H1 (cell line): ENCODE measurements at regions not wholly inside any gene's neighbourhood (a gene's known extent, or its start where the extent isn't known, plus 50 kb on each side); places are given as distances from the start of the nearest gene placed in this dataset.

Source experiments
- CTCF ChIA-PET: fragments of 300-600 bp; sonication (Branson Sonifier 250); formaldehyde crosslinking; loops from one replicate; lab custom pipeline; 2021; ENCODE audit not compliant: partially characterized antibody; lab: Charles Lee
- POLR2A ChIA-PET: fragments of 300-600 bp; sonication (Branson Sonifier 250); formaldehyde crosslinking; loops from one replicate; lab custom pipeline; 2021; ENCODE audit warnings: inconsistent platforms; ENCODE audit not compliant: partially characterized antibody; lab: Charles Lee
- DNase-seq, 2 experiments: peaks; one replicate each; pipeline versions ENCODE4 v3.0.0 to v3.0.0-alpha.2; 2010 to 2022; ENCODE audit warnings: low spot score in 2 of 2, low read depth in 1 of 2, mixed read lengths in 1 of 2
- FAIRE-seq: peaks from 2 replicates; lab custom pipeline; 2011; peaks lifted over from hg19 to GRCh38; lab: Jason Lieb, UNC
- H2AFZ ChIP-seq: 2 replicates; pipeline ENCODE4 v1.8.1; 2012; ENCODE audit warnings: low read length, inconsistent platforms
- H2AK5ac ChIP-seq: 2 replicates; pipeline ENCODE4 v1.6.1; 2013; ENCODE audit warnings: low read depth, low read length
- H2BK120ac ChIP-seq: replicated peaks from 2 replicates; pipeline ENCODE3; 2013; ENCODE audit warnings: low read depth, low read length, inconsistent platforms
- H2BK12ac ChIP-seq: 2 replicates; pipeline ENCODE4 v1.6.1; 2013; ENCODE audit warnings: low read depth, low read length
- H2BK15ac ChIP-seq: 2 replicates; pipeline ENCODE4 v1.6.1; 2013; ENCODE audit warnings: low read length
- H2BK20ac ChIP-seq: 2 replicates; pipeline ENCODE4 v1.6.1; 2013; ENCODE audit warnings: low read length
- H2BK5ac ChIP-seq: 2 replicates; pipeline ENCODE4 v1.6.1; 2013; ENCODE audit warnings: low read depth, low read length
- H3K14ac ChIP-seq: 2 replicates; pipeline ENCODE4 v1.6.1; 2013; ENCODE audit warnings: inconsistent platforms; ENCODE audit not compliant: insufficient read length
- H3K18ac ChIP-seq: 2 replicates; pipeline ENCODE4 v1.6.1; 2013; ENCODE audit warnings: low read length; ENCODE audit errors: extremely low read depth
- H3K23ac ChIP-seq: 2 replicates; pipeline ENCODE4 v1.6.1; 2013; ENCODE audit warnings: inconsistent platforms; ENCODE audit not compliant: insufficient read length
- H3K23me2 ChIP-seq: 2 replicates; pipeline ENCODE4 v1.6.1; 2013; ENCODE audit warnings: low read depth, low read length
- H3K27ac ChIP-seq: 2 replicates; pipeline ENCODE4 v1.6.1; 2011; ENCODE audit warnings: low read depth, low read length, inconsistent platforms
- H3K27me3 ChIP-seq, 4 experiments: replicated peaks in 1 of 4; 1 replicate in 1 of 4; 2 replicates in 3 of 4; pipeline versions ENCODE4 v1.6.1 to v1.8.1; 2011 to 2013; ENCODE audit warnings: low read length in 3 of 4, mild to moderate bottlenecking in 3 of 4, inconsistent platforms in 2 of 4, mixed read lengths in 2 of 4, moderate library complexity in 1 of 4; ENCODE audit not compliant: control insufficient read depth in 3 of 4, insufficient read depth in 3 of 4; ENCODE audit errors: extremely low read depth in 1 of 4
- H3K36me3 ChIP-seq, 4 experiments: 2 replicates each; pipeline versions ENCODE4 v1.6.1 to v1.8.1; 2011 to 2013; ENCODE audit warnings: mild to moderate bottlenecking in 4 of 4, low read length in 3 of 4, moderate library complexity in 2 of 4, control low read depth in 1 of 4, inconsistent platforms in 1 of 4; ENCODE audit not compliant: insufficient read depth in 4 of 4, control insufficient read depth in 2 of 4
- H3K4ac ChIP-seq: replicated peaks from 2 replicates; pipeline ENCODE3; 2013; ENCODE audit warnings: low read length, low read depth, mixed read lengths, inconsistent platforms; ENCODE audit not compliant: insufficient read length
- H3K4me1 ChIP-seq, 4 experiments: replicated peaks in 1 of 4; 1 replicate in 1 of 4; 2 replicates in 3 of 4; pipeline versions ENCODE4 v1.6.1 to v1.8.1; 2011 to 2013; ENCODE audit warnings: low read length in 3 of 4, inconsistent platforms in 2 of 4, mixed read lengths in 1 of 4; ENCODE audit not compliant: insufficient read depth in 4 of 4, control insufficient read depth in 3 of 4
- H3K4me2 ChIP-seq, 2 experiments: 2 replicates each; pipeline versions ENCODE4 v1.6.1 to v1.8.1; 2011 to 2013; ENCODE audit warnings: low read depth in 2 of 2, low read length in 2 of 2, control low read depth in 1 of 2, inconsistent platforms in 1 of 2, mild to moderate bottlenecking in 1 of 2; ENCODE audit not compliant: insufficient read depth in 1 of 2
- H3K4me3 ChIP-seq, 4 experiments: fragments of 200-600, 300-600 bp in 1 of 4; sonication (generic), shearing (Covaris generic), sonication (Bioruptor Twin) in 1 of 4; 2 replicates each; pipeline versions ENCODE4 v1.5.1 to v1.8.1; 2011 to 2016; ENCODE audit warnings: low read length in 4 of 4, low read depth in 3 of 4, control low read depth in 2 of 4, inconsistent platforms in 2 of 4, mild to moderate bottlenecking in 2 of 4, mixed read lengths in 1 of 4, moderate library complexity in 1 of 4; ENCODE audit not compliant: insufficient read depth in 2 of 4; ENCODE audit errors: extremely low read depth in 1 of 4
- H3K56ac ChIP-seq: replicated peaks from 2 replicates; pipeline ENCODE3; 2013; ENCODE audit warnings: low read depth, mild to moderate bottlenecking, mixed read lengths, low read length, inconsistent platforms; ENCODE audit not compliant: insufficient read length
- H3K79me1 ChIP-seq: 2 replicates; pipeline ENCODE4 v1.6.1; 2013; ENCODE audit warnings: low read depth, low read length, control low read depth
- H3K79me2 ChIP-seq, 2 experiments: 2 replicates each; pipeline versions ENCODE4 v1.6.1 to v1.8.1; 2012 to 2013; ENCODE audit warnings: low read length in 2 of 2, mild to moderate bottlenecking in 2 of 2, inconsistent platforms in 1 of 2; ENCODE audit not compliant: insufficient read depth in 2 of 2, control insufficient read depth in 1 of 2
- H3K9ac ChIP-seq, 4 experiments: replicated peaks in 1 of 4; 1 replicate in 1 of 4; 2 replicates in 3 of 4; pipeline versions ENCODE4 v1.6.1 to v1.8.1; 2011 to 2013; ENCODE audit warnings: low read depth in 3 of 4, low read length in 3 of 4, control low read depth in 2 of 4, mild to moderate bottlenecking in 2 of 4, moderate library complexity in 2 of 4, inconsistent platforms in 1 of 4; ENCODE audit errors: extremely low read depth in 1 of 4
- H3K9me3 ChIP-seq, 2 experiments: 2 replicates each; pipeline versions ENCODE4 v1.6.1 to v1.8.1; 2012 to 2013; ENCODE audit warnings: mild to moderate bottlenecking in 2 of 2, moderate library complexity in 2 of 2, control low read depth in 1 of 2, inconsistent platforms in 1 of 2, low read depth in 1 of 2, low read length in 1 of 2, mixed read lengths in 1 of 2; ENCODE audit not compliant: insufficient read depth in 2 of 2
- H4K20me1 ChIP-seq, 2 experiments: replicated peaks in 1 of 2; 2 replicates each; pipeline versions ENCODE3 to v1.8.1; 2011 to 2013; ENCODE audit warnings: inconsistent platforms in 2 of 2, low read length in 2 of 2, mild to moderate bottlenecking in 1 of 2; ENCODE audit not compliant: insufficient read depth in 2 of 2, control insufficient read depth in 1 of 2
- H4K5ac ChIP-seq: 2 replicates; pipeline ENCODE4 v1.6.1; 2013; ENCODE audit warnings: low read length, low read depth, mixed read lengths, inconsistent platforms; ENCODE audit not compliant: insufficient read length
- H4K8ac ChIP-seq: 2 replicates; pipeline ENCODE4 v1.8.0; 2013; ENCODE audit warnings: mild to moderate bottlenecking, moderate library complexity, low read length, inconsistent platforms; ENCODE audit not compliant: insufficient read depth; ENCODE audit errors: extremely low read depth
- H4K91ac ChIP-seq: replicated peaks from 2 replicates; pipeline ENCODE3; 2013; ENCODE audit warnings: low read length, mixed read lengths, inconsistent platforms; ENCODE audit not compliant: insufficient read length
- ATF2 ChIP-seq: IDR thresholded peaks from 2 replicates; pipeline ENCODE4 v1.6.1; 2012; ENCODE audit warnings: low read length, inconsistent platforms
- ATF3 ChIP-seq: IDR thresholded peaks from 2 replicates; pipeline ENCODE4 v1.6.1; 2011; ENCODE audit warnings: low read depth, mild to moderate bottlenecking, low read length; ENCODE audit not compliant: insufficient read depth
- CREB1 ChIP-seq: IDR thresholded peaks from 2 replicates; pipeline ENCODE4 v1.6.1; 2012; ENCODE audit warnings: inconsistent platforms
- GABPA ChIP-seq: IDR thresholded peaks from 2 replicates; pipeline ENCODE4 v1.6.1; 2011; ENCODE audit warnings: mild to moderate bottlenecking, low read length, moderate library complexity, borderline replicate concordance; ENCODE audit not compliant: insufficient read depth
- JUN ChIP-seq: IDR thresholded peaks from 2 replicates; pipeline ENCODE4 v1.6.1; 2011; ENCODE audit warnings: low read depth, mild to moderate bottlenecking, improper control_type of control experiment, low read length
- KDM4A ChIP-seq: IDR thresholded peaks from one replicate; pipeline ENCODE4 v1.7.1; 2012; ENCODE audit warnings: low read depth, mild to moderate bottlenecking, moderate library complexity, low read length, inconsistent platforms; ENCODE audit not compliant: severe bottlenecking
- POLR2A ChIP-seq, 2 experiments: IDR thresholded peaks; 1 replicate in 1 of 2; 2 replicates in 1 of 2; pipeline ENCODE4 v1.6.1; 2011; ENCODE audit warnings: low read depth in 2 of 2, low read length in 2 of 2, mild to moderate bottlenecking in 2 of 2; ENCODE audit errors: control extremely low read depth in 1 of 2
- POU5F1 ChIP-seq: IDR thresholded peaks from 2 replicates; pipeline ENCODE4 v1.6.1; 2011; ENCODE audit warnings: low read depth, mild to moderate bottlenecking, low read length, moderate library complexity
- SIN3A ChIP-seq, 2 experiments: IDR thresholded peaks in 1 of 2; conservative IDR thresholded peaks in 1 of 2; 2 replicates each; pipeline ENCODE4 v1.6.1; 2011 to 2012; ENCODE audit warnings: low read length in 2 of 2, improper control_type of control experiment in 1 of 2, low read depth in 1 of 2, mild to moderate bottlenecking in 1 of 2
- WGBS, 2 experiments: shearing (Covaris generic) in 1 of 2; methylation state at CpG; one replicate each; pipeline versions ENCODE4 v1.1.6 to v1.1.7; 2013 to 2015; ENCODE audit warnings: low lambda C conversion rate in 2 of 2, mixed read lengths in 2 of 2, inconsistent platforms in 1 of 2, low coverage in 1 of 2, missing lambda C conversion rate in 1 of 2; ENCODE audit not compliant: insufficient replicate concordance in 2 of 2, insufficient coverage in 1 of 2, insufficient read length in 1 of 2; ENCODE audit errors: extremely low coverage in 1 of 2, missing lambda C conversion rate in 1 of 2; 5-methylcytosine and 5-hydroxymethylcytosine counted together

GRCh38 chrX:125757794-125758564 lies 408.1 kb downstream of the DCAF12L2 start:
- no peaks in the 10 kb centered on the region for H3K9me3 ChIP-seq
- no peak overlapping the region for H2BK5ac ChIP-seq
- H3K79me2 ChIP-seq: no peaks in the 10 kb centered on the region
- no peak overlapping the region for H3K56ac ChIP-seq
- H4K91ac ChIP-seq: no peak overlapping the region
- no peak overlapping the region for H3K14ac ChIP-seq
- 94% methylated on average over 7 of the region's 8 CpGs; no CpG with 5 or more reads in 1 of the 2 experiments for WGBS, 2 experiments
- TF ChIP-seq JUN (no peak), ATF2 (no peak), KDM4A (no peak), SIN3A (conservative IDR thresholded peaks at IDR 0.05 in 1 of 2, IDR thresholded peaks at IDR 0.05 in 1 of 2; ENCODE audit: low read depth in 1 of 2, low read length in 2 of 2) (no peak), POU5F1 (no peak), GABPA (no peak), ATF3 (no peak), CREB1 (no peak), POLR2A (IDR thresholded peaks at IDR 0.05; ENCODE audit: control extremely low read depth in 1 of 2, low read depth in 2 of 2, low read length in 2 of 2) (no peak)
- H3K23ac ChIP-seq: no peak overlapping the region
- no peak overlapping the region for H2BK120ac ChIP-seq
- POLR2A ChIA-PET: no interaction called here
- H2AK5ac ChIP-seq: no peak overlapping the region
- no peaks in the 10 kb centered on the region for H3K23me2 ChIP-seq
- no peaks in the 10 kb centered on the region for H3K36me3 ChIP-seq
- no peaks in the 10 kb centered on the region for H3K79me1 ChIP-seq
- H3K27me3 ChIP-seq: no peaks in the 10 kb centered on the region
- no peaks in the 10 kb centered on the region for H4K20me1 ChIP-seq
- no peak overlapping the region for H3K9ac ChIP-seq
- H2BK12ac ChIP-seq: no peak overlapping the region
- no peaks in the 10 kb centered on the region for H3K4me1 ChIP-seq
- no peak overlapping the region for H4K8ac ChIP-seq
- no peak overlapping the region for H3K4ac ChIP-seq
- H2AFZ ChIP-seq: no peak overlapping the region
- no peak overlapping the region for H3K4me3 ChIP-seq
- no peak overlapping the region for H3K27ac ChIP-seq
- H4K5ac ChIP-seq: no peak overlapping the region
- DNase-seq (no peak), FAIRE-seq (no peak)
- H2BK15ac ChIP-seq: no peak overlapping the region
- H3K4me2 ChIP-seq: no peak overlapping the region
- H2BK20ac ChIP-seq: no peak overlapping the region
- CTCF ChIA-PET: no interaction called here
- H3K18ac ChIP-seq: no peak overlapping the region
